ENCODE measurements at regions not wholly inside any gene's neighbourhood (a gene's known extent, or its start where the extent isn't known, plus 50 kb on each side); places are given as distances from the start of the nearest gene placed in this dataset.

DNA sequence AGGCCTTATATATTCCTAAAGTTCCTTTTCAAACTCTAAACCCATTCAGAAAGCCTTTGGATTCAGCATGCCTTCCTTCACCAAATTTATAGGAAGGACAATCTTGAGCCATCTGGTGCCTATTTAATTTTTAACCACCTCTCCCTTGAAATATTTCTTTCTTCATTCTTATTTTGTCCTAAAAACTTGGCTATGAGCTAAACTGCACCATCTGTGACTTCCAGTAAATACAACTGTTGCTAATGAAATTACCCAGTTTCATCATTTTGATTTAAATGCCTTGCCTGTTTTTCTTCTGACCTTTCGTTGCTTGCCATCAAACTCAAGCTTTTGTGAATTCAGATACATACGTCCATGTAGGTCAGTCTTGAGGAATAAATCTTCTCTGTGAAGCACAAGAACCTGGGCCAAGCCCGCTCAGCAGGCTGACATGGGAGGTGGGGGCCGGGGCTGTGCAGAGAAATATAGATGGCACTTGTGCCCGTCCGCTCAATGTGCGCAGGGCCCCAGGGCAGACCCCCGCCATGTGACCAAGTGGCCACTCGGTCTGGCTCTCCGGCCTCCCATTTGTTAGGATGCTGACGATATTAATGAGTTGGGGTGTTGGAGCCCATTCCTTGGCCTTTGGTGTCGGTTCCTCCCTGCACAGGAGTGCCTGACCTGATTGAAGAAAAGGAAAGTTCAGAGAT is 335.9 kb downstream of the VPS13C start:
- intact Hi-C loops (cut with micrococcal nuclease; ENCODE audit: unreplicated experiment), result no loop called here
- DNase-seq, result no peak
- Mint-ChIP-seq H3K4me3 (ENCODE audit: low read depth, unreplicated experiment) (no peak overlapping the region), H3K27me3 (ENCODE audit: unreplicated experiment) (peaks cover 100% of the 10 kb centered on the region), H3K27ac (ENCODE audit: unreplicated experiment) (no peak overlapping the region), H3K4me1 (ENCODE audit: low read depth, unreplicated experiment) (no peaks in the 10 kb centered on the region), H3K9me3 (ENCODE audit: low read depth, unreplicated experiment) (no peaks in the 10 kb centered on the region), H3K36me3 (ENCODE audit: insufficient read depth, unreplicated experiment) (no peaks in the 10 kb centered on the region)
- BruUV-seq (replicated peaks), result no TSS peak
- TF ChIP-seq, protein P1, sequence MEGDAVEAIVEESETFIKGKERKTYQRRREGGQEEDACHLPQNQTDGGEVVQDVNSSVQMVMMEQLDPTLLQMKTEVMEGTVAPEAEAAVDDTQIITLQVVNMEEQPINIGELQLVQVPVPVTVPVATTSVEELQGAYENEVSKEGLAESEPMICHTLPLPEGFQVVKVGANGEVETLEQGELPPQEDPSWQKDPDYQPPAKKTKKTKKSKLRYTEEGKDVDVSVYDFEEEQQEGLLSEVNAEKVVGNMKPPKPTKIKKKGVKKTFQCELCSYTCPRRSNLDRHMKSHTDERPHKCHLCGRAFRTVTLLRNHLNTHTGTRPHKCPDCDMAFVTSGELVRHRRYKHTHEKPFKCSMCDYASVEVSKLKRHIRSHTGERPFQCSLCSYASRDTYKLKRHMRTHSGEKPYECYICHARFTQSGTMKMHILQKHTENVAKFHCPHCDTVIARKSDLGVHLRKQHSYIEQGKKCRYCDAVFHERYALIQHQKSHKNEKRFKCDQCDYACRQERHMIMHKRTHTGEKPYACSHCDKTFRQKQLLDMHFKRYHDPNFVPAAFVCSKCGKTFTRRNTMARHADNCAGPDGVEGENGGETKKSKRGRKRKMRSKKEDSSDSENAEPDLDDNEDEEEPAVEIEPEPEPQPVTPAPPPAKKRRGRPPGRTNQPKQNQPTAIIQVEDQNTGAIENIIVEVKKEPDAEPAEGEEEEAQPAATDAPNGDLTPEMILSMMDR (IDR thresholded peaks at IDR 0.05; ENCODE audit: unreplicated experiment), result no peak
- CTCF ChIA-PET, result interaction anchor here (0.5 kb wide), 1 partner anchor 1051 kb away, joined by 3 read pairs; no protein-coding TSS in a partner anchor

DNA sequence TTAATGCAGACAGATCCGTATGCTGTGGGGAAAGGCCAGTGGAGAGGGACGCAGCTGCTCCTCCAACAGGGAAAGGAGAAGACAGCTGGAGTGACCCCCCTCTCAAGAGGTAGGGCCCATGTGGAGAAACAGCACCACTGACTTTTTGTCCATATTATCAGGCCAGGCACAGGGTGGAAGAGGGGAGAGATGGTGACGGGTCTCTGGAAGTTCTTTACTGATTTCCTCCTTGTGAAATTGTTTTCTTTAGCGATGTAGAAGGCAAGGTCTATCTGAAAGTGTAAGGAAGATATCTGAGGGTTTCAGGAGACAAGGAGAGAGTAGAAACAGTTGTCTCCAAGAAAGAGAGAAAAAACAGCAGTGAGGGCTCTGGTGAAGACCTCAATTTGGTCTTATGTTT is 338.8 kb downstream of the VPS13C start:
- no peak overlapping the region for H3K27ac Mint-ChIP-seq (ENCODE audit: unreplicated experiment)
- H3K4me3 Mint-ChIP-seq (ENCODE audit: low read depth, unreplicated experiment), result no peak overlapping the region
- CTCF ChIA-PET, result interaction anchor here (1.0 kb wide), 1 partner anchor 113 kb away, joined by 3 read pairs; no protein-coding TSS in a partner anchor
- intact Hi-C loops (cut with micrococcal nuclease; ENCODE audit: unreplicated experiment), result no loop called here
- H3K27me3 Mint-ChIP-seq (ENCODE audit: unreplicated experiment), result peaks cover 85% of the 10 kb centered on the region
- no peaks in the 10 kb centered on the region for H3K9me3 Mint-ChIP-seq (ENCODE audit: low read depth, unreplicated experiment)
- no peak for DNase-seq
- H3K36me3 Mint-ChIP-seq (ENCODE audit: insufficient read depth, unreplicated experiment), result no peaks in the 10 kb centered on the region
- BruUV-seq (replicated peaks), result no TSS peak
- no peaks in the 10 kb centered on the region for H3K4me1 Mint-ChIP-seq (ENCODE audit: low read depth, unreplicated experiment)
- TF ChIP-seq, protein P1 (IDR thresholded peaks at IDR 0.05; ENCODE audit: unreplicated experiment), result no peak

DNA sequence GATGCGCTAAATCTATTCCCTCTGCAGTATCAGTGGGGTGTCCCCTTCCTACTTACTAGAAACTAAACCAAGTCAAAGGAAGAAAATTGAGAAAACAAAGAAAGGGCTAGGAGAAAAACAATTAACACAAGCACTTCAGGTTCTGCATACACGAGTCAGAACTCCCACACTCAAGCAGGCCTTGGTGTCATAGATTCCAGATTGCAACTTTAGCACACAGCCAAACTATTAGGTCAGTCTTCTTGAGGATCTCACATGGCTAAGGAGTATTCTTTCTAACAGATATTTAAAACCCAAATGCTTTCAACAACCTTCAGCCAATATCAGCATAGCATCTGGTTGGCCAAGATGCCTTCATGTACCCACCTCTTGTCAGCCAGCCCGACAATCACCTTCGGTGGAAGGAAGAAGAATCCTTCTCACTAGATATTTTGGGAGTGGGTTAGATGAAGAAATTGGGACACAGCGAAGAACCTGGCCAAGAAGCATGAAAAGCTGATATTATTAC is 340.0 kb downstream of the VPS13C start:
- Mint-ChIP-seq H3K36me3 (ENCODE audit: insufficient read depth, unreplicated experiment) (no peaks in the 10 kb centered on the region), H3K27ac (ENCODE audit: unreplicated experiment) (no peak overlapping the region), H3K4me1 (ENCODE audit: low read depth, unreplicated experiment) (peaks cover 3% of the 10 kb centered on the region), H3K4me3 (ENCODE audit: low read depth, unreplicated experiment) (no peak overlapping the region), H3K27me3 (ENCODE audit: unreplicated experiment) (peaks cover 73% of the 10 kb centered on the region), H3K9me3 (ENCODE audit: low read depth, unreplicated experiment) (no peaks in the 10 kb centered on the region)
- TF ChIP-seq, protein P1 (IDR thresholded peaks at IDR 0.05; ENCODE audit: unreplicated experiment), result no peak
- intact Hi-C loops (cut with micrococcal nuclease; ENCODE audit: unreplicated experiment), result no loop called here
- no peak for DNase-seq
- CTCF ChIA-PET, result no interaction called here
- no TSS peak for BruUV-seq (replicated peaks)

DNA sequence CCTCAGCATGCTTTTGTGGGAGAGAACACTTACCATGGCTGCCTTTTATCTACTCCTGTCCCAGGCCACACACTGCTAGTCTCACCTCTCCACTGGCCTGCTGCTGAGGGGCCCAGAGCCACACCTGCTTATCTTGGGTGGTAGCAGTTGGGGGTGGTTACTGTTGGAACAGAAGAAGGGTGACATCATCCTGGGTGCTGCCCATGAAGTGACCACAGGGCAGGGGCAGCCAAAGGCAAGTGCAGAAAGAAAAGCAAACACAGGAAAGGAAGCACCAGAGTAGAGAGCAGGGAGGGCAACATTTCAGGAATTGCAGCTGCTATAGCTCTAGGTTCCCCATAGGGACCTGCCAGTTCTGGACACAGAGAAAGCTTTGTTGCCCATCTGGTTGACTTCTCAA is 345.2 kb downstream of the VPS13C start:
- BruUV-seq (replicated peaks), result no TSS peak
- intact Hi-C loops (cut with micrococcal nuclease; ENCODE audit: unreplicated experiment), result no loop called here
- H3K4me3 Mint-ChIP-seq (ENCODE audit: low read depth, unreplicated experiment), result no peak overlapping the region
- peaks cover 21% of the 10 kb centered on the region for H3K27me3 Mint-ChIP-seq (ENCODE audit: unreplicated experiment)
- DNase-seq, result peak; percentile 46
- H3K4me1 Mint-ChIP-seq (ENCODE audit: low read depth, unreplicated experiment), result peaks cover 9% of the 10 kb centered on the region
- CTCF ChIA-PET, result interaction anchor here (0.8 to 1.7 kb wide), 2 partner anchors 51 to 119 kb away, joined by 3 read pairs; no protein-coding TSS in a partner anchor
- no peak overlapping the region for H3K27ac Mint-ChIP-seq (ENCODE audit: unreplicated experiment)
- no peaks in the 10 kb centered on the region for H3K9me3 Mint-ChIP-seq (ENCODE audit: low read depth, unreplicated experiment)
- no peaks in the 10 kb centered on the region for H3K36me3 Mint-ChIP-seq (ENCODE audit: insufficient read depth, unreplicated experiment)
- TF ChIP-seq, protein P1 (IDR thresholded peaks at IDR 0.05; ENCODE audit: unreplicated experiment), result no peak

All from Calu3 (cell line).